ENCODE measurements at regions not wholly inside any gene's neighbourhood (a gene's known extent, or its start where the extent isn't known, plus 50 kb on each side); places are given as distances from the start of the nearest gene placed in this dataset.

DNA sequence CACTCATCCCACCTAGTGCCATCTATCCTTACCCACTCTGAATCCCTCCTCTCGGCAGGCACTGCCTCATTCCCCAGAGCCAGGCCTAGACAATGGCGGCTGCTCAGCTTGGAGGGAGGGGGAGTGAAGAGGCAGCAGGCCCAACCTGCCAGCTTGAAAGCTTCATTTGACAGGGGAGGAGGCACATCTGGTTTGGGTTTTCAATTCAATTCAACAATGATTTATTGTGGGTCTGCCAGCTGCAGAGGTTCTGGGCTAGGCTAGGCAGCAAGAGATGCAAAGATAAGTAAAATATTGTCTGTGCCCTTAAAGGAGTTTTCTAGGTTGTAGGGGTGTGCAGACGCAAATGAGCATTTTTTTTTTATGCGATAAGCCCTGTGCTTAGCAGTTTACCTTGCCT lies 58.5 kb downstream of the RTL9 start:
- WGBS, 2 donors = 81 to 94% methylated on average over 3 to 4 of the region's 4 CpGs
- Histone ChIP-seq H3K9me3 (no peaks in the 10 kb centered on the region), H3K4me1 (peaks cover 19% of the 10 kb centered on the region), H3K4me3 (no peak overlapping the region), H3K27me3 (no peaks in the 10 kb centered on the region), H3K36me3 (replicated peaks in 1 of 2; ENCODE audit: insufficient read depth in 1 of 2, low read depth in 2 of 2) (no peaks in the 10 kb centered on the region), H3K27ac (no peak overlapping the region)
- no peak for DNase-seq
- intact Hi-C loops (cut with DNase I) = no loop called here
- TF ChIP-seq POLR2A (IDR thresholded peaks at IDR 0.05) = no peak
- no peak for TF ChIP-seq CTCF (IDR thresholded peaks at IDR 0.05)
- no peak for ATAC-seq

DNA sequence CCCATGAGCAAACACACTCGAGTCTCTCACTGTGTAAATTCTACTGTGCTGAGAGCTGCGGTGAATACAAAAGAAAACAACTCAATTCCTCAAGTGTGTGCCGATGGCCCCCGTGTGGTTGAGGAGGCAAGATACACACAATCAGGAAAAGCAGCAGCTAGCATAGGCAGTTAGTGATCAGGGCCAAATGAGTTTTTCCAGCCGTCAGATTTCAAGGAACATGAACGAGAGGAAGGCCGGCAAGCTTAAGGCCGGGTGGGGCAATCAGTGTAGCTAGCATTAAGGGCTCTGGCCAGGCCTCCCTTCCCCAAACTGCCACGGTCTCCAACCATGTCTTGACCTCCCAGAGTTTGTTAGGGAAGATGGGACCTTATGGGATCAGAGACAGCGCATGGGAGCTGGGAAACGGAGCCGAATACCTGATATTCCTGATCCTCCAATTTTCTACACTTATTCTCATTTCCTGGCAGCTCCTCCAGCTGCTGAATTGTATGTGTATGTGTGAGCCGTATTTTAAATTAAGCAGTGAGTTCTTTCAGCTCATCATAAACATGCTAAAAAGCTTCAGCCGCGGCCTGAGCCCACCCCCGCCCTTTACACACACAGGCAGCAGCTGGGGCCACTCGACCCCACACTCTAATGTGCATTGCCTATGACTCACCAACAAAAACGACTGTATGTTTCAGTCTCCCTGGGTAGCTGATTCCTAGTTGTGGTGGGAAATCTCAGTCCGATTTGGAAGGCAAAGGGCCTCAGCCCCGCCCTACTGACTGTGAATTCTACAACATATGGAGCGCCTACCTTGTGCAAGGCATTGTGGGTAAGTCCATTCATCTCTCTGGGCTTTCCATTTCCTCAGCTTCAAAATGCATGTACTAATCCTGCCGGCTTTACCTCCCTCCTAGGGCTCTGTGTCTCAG lies 59.9 kb downstream of the RTL9 start:
- TF ChIP-seq POLR2A (IDR thresholded peaks at IDR 0.05) (no peak), CTCF (IDR thresholded peaks at IDR 0.05) (peak in 5 of 7 experiments; percentile 10 to 45 (median 37))
- WGBS, 2 donors = 49 to 50% methylated on average over 20 to 21 of the region's 22 CpGs
- no peak for ATAC-seq
- peak in 3 of 4 donors; percentile 21 to 53 (median 43) for DNase-seq
- no peak overlapping the region for H3K27ac ChIP-seq
- H3K4me3 ChIP-seq = no peak overlapping the region
- peaks cover 27% of the 10 kb centered on the region for H3K4me1 ChIP-seq
- H3K9me3 ChIP-seq = no peaks in the 10 kb centered on the region
- no peaks in the 10 kb centered on the region for H3K27me3 ChIP-seq
- H3K36me3 ChIP-seq (replicated peaks in 1 of 2; ENCODE audit: insufficient read depth in 1 of 2, low read depth in 2 of 2) = no peaks in the 10 kb centered on the region
- intact Hi-C loops (cut with DNase I) = no loop called here

DNA sequence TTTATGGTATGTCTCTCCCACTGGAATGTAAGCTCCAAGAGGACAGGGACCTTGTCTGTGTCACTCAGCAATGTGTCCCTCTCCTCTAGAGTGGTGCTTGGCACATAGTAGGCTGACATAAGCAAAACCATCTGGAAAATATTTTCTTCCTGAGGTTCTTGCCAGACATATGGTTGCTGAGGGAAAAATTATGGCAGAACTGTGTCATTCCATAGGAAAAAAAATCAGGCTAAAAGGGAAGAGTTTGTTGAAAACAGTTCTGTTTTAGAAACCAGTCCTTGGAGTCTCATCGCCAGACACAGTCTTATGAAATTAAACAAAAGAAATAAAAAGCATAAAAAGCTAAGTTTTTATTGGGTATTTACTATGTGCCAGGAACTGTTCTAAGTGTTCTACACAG lies 60.9 kb downstream of the RTL9 start:
- intact Hi-C loops (cut with DNase I) = no loop called here
- Histone ChIP-seq H3K9me3 (no peaks in the 10 kb centered on the region), H3K27me3 (no peaks in the 10 kb centered on the region), H3K4me1 (peaks cover 27% of the 10 kb centered on the region), H3K4me3 (no peak overlapping the region), H3K36me3 (replicated peaks in 1 of 2; ENCODE audit: insufficient read depth in 1 of 2, low read depth in 2 of 2) (no peaks in the 10 kb centered on the region), H3K27ac (no peak overlapping the region)
- 84 to 95% methylated on average over 1 of the region's 1 CpG for WGBS, 2 donors
- no peak for TF ChIP-seq POLR2A (IDR thresholded peaks at IDR 0.05)
- no peak for TF ChIP-seq CTCF (IDR thresholded peaks at IDR 0.05)
- no peak for DNase-seq
- ATAC-seq = no peak

GRCh38 chrX:110420771-110421499 lies 62.3 kb downstream of the RTL9 start:
- TF ChIP-seq CTCF (IDR thresholded peaks at IDR 0.05) = peak in 3 of 7 experiments; percentile 8 to 28 (median 14)
- no peak for TF ChIP-seq POLR2A (IDR thresholded peaks at IDR 0.05)
- no peaks in the 10 kb centered on the region for H3K27me3 ChIP-seq
- no peaks in the 10 kb centered on the region for H3K9me3 ChIP-seq
- H3K36me3 ChIP-seq (replicated peaks in 1 of 2; ENCODE audit: insufficient read depth in 1 of 2, low read depth in 2 of 2) = no peaks in the 10 kb centered on the region
- ATAC-seq = no peak
- peaks cover 27% of the 10 kb centered on the region for H3K4me1 ChIP-seq
- H3K27ac ChIP-seq = peak overlapping the region in 1 of 4 donors; percentile 55
- DNase-seq = no peak
- WGBS, 2 donors = 16 to 18% methylated on average over 7 to 9 of the region's 9 CpGs
- H3K4me3 ChIP-seq = no peak overlapping the region
- intact Hi-C loops (cut with DNase I) = no loop called here

All from body of pancreas (tissue), 4 donors.